ENCODE measurements at regions not wholly inside any gene's neighbourhood (a gene's known extent, or its start where the extent isn't known, plus 50 kb on each side); places are given as distances from the start of the nearest gene placed in this dataset.

DNA sequence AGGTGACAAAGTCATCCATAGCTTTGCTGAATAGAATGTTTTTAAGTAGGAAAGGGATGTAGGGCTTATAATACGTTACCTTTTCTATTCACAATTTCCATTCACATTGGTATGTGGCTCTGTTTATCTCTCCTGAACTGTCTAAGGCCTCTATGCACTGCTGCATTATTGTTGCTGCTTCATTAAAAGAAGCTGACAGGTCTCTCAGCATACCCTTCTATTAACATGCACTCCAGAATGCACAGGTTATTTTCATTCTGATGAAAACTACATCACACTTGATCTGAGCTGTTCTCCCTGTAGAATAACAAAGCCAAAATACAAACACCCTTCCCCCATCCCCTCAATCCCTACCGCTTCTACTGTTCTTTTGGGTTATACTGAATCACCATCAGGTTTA lies 399.3 kb downstream of the TBC1D32 start:
- Histone ChIP-seq H4K20me1 (ENCODE audit: insufficient read depth, low read length) (no peaks in the 10 kb centered on the region), H3K4me1 (ENCODE audit: insufficient read depth, low read length) (no peaks in the 10 kb centered on the region), H3K79me2 (ENCODE audit: insufficient read depth, low read length) (no peaks in the 10 kb centered on the region), H3K4me3 (replicated peaks in 1 of 3; ENCODE audit: insufficient read depth in 1 of 3, low read depth in 2 of 3, low read length in 3 of 3) (no peak overlapping the region), H3K27me3 (ENCODE audit: control insufficient read depth in 1 of 2, insufficient read depth in 2 of 2, low read length in 2 of 2) (no peaks in the 10 kb centered on the region), H3K36me3 (replicated peaks in 1 of 2; ENCODE audit: control insufficient read depth in 1 of 2, insufficient read depth in 2 of 2, low read length in 2 of 2) (no peaks in the 10 kb centered on the region), H3K9me3 (ENCODE audit: low read length) (no peaks in the 10 kb centered on the region), H2AFZ (ENCODE audit: low read length) (no peak overlapping the region), H3K9ac (ENCODE audit: insufficient read depth, low read depth, low read length) (no peak overlapping the region), H3K4me2 (ENCODE audit: low read depth, low read length) (no peak overlapping the region), H3K27ac (ENCODE audit: extremely low read length, insufficient read depth, low read length) (no peak overlapping the region)
- in situ Hi-C loops (cut with HindIII; ENCODE audit: extremely low pct_ligation_motif_present, low pct_unique_long_range_greater_than_20kb), result no loop called here
- ChIA-PET CTCF (ENCODE audit: low intra/inter-chr PET ratio, low total read pairs) (no interaction called here), POLR2A (no interaction called here)
- FAIRE-seq (no peak), ATAC-seq (no peak), DNase-seq (ENCODE audit: low spot score) (no peak)
- WGBS (ENCODE audit: low lambda C conversion rate), result 0% methylated on average over 2 of the region's 2 CpGs
- intact Hi-C loops (cut with micrococcal nuclease; ENCODE audit: unreplicated experiment), result no loop called here
- TF ChIP-seq FOSL1 (CRISPR knock-in tag; IDR thresholded peaks at IDR 0.05; ENCODE audit: borderline replicate concordance), result no peak
- TF ChIP-seq, protein P1, sequence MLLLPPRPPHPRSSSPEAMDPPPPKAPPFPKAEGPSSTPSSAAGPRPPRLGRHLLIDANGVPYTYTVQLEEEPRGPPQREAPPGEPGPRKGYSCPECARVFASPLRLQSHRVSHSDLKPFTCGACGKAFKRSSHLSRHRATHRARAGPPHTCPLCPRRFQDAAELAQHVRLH (CRISPR knock-in tag; IDR thresholded peaks at IDR 0.05; ENCODE audit: borderline replicate concordance, low read depth), result no peak
- no peak for TF ChIP-seq JUNB (CRISPR knock-in tag; IDR thresholded peaks at IDR 0.05; ENCODE audit: borderline replicate concordance)
- TF ChIP-seq ZNF530 (CRISPR knock-in tag; IDR thresholded peaks at IDR 0.05; ENCODE audit: low read depth), result no peak
- TF ChIP-seq SNRNP70 (IDR thresholded peaks at IDR 0.05; ENCODE audit: low read depth, low read length), result no peak
- TF ChIP-seq, protein P2, sequence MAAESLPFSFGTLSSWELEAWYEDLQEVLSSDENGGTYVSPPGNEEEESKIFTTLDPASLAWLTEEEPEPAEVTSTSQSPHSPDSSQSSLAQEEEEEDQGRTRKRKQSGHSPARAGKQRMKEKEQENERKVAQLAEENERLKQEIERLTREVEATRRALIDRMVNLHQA (CRISPR knock-in tag; IDR thresholded peaks at IDR 0.05), result no peak
- no peak for TF ChIP-seq ZNF34 (CRISPR knock-in tag; IDR thresholded peaks at IDR 0.05; ENCODE audit: borderline replicate concordance)
- TF ChIP-seq BRCA1 (CRISPR knock-in tag; IDR thresholded peaks at IDR 0.05), result no peak
- TF ChIP-seq RELA (CRISPR knock-in tag; IDR thresholded peaks at IDR 0.05), result no peak
- no peak for TF ChIP-seq ZNF558 (CRISPR knock-in tag; IDR thresholded peaks at IDR 0.05; ENCODE audit: borderline replicate concordance)
- TF ChIP-seq HMGA1 (CRISPR knock-in tag; conservative IDR thresholded peaks at IDR 0.05), result no peak
- no peak for TF ChIP-seq GABPA (IDR thresholded peaks at IDR 0.05; ENCODE audit: low read depth, low read length)
- no peak for TF ChIP-seq GABPA (CRISPR knock-in tag; IDR thresholded peaks at IDR 0.05; ENCODE audit: low read depth)
- TF ChIP-seq KAT8 (CRISPR knock-in tag; IDR thresholded peaks at IDR 0.05), result no peak
- TF ChIP-seq, protein P3, sequence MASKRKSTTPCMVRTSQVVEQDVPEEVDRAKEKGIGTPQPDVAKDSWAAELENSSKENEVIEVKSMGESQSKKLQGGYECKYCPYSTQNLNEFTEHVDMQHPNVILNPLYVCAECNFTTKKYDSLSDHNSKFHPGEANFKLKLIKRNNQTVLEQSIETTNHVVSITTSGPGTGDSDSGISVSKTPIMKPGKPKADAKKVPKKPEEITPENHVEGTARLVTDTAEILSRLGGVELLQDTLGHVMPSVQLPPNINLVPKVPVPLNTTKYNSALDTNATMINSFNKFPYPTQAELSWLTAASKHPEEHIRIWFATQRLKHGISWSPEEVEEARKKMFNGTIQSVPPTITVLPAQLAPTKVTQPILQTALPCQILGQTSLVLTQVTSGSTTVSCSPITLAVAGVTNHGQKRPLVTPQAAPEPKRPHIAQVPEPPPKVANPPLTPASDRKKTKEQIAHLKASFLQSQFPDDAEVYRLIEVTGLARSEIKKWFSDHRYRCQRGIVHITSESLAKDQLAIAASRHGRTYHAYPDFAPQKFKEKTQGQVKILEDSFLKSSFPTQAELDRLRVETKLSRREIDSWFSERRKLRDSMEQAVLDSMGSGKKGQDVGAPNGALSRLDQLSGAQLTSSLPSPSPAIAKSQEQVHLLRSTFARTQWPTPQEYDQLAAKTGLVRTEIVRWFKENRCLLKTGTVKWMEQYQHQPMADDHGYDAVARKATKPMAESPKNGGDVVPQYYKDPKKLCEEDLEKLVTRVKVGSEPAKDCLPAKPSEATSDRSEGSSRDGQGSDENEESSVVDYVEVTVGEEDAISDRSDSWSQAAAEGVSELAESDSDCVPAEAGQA (IDR thresholded peaks at IDR 0.05; ENCODE audit: low read depth), result no peak
- TF ChIP-seq, protein P3 (CRISPR knock-in tag; IDR thresholded peaks at IDR 0.05; ENCODE audit: borderline replicate concordance), result no peak
- TF ChIP-seq, protein P4, sequence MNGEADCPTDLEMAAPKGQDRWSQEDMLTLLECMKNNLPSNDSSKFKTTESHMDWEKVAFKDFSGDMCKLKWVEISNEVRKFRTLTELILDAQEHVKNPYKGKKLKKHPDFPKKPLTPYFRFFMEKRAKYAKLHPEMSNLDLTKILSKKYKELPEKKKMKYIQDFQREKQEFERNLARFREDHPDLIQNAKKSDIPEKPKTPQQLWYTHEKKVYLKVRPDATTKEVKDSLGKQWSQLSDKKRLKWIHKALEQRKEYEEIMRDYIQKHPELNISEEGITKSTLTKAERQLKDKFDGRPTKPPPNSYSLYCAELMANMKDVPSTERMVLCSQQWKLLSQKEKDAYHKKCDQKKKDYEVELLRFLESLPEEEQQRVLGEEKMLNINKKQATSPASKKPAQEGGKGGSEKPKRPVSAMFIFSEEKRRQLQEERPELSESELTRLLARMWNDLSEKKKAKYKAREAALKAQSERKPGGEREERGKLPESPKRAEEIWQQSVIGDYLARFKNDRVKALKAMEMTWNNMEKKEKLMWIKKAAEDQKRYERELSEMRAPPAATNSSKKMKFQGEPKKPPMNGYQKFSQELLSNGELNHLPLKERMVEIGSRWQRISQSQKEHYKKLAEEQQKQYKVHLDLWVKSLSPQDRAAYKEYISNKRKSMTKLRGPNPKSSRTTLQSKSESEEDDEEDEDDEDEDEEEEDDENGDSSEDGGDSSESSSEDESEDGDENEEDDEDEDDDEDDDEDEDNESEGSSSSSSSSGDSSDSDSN (CRISPR knock-in tag; IDR thresholded peaks at IDR 0.05), result no peak
- no TSS peak for BruUV-seq (replicated peaks)
